Nephron progenitor cell (in vitro differentiated cells): ENCODE measurements at regions not wholly inside any gene's neighbourhood (a gene's known extent, or its start where the extent isn't known, plus 50 kb on each side); places are given as distances from the start of the nearest gene placed in this dataset.

Experiments
- DNase-seq: peaks from one replicate; pipeline ENCODE4 v3.0.0; 2021
- H3K27ac Mint-ChIP-seq: 2 replicates; pipeline ENCODE4 v1.8.0; 2021; ENCODE audit warnings: mild to moderate bottlenecking, moderate library complexity, mixed read lengths
- H3K27me3 Mint-ChIP-seq: 2 replicates; pipeline ENCODE4 v1.8.0; 2021; ENCODE audit warnings: mild to moderate bottlenecking, low read depth, mixed read lengths; ENCODE audit not compliant: poor library complexity
- H3K36me3 Mint-ChIP-seq: 2 replicates; pipeline ENCODE4 v1.8.0; 2021; ENCODE audit warnings: low read depth, mixed read lengths
- H3K4me1 Mint-ChIP-seq: 2 replicates; pipeline ENCODE4 v1.8.0; 2021; ENCODE audit warnings: mixed read lengths
- H3K4me3 Mint-ChIP-seq: 2 replicates; pipeline ENCODE4 v1.8.0; 2021; ENCODE audit warnings: mild to moderate bottlenecking, moderate library complexity, mixed read lengths
- H3K9me3 Mint-ChIP-seq: 2 replicates; pipeline ENCODE4 v1.8.0; 2021; ENCODE audit warnings: mild to moderate bottlenecking, moderate library complexity, mixed read lengths
- TF ChIP-seq, protein P1 (sequence below): fragments of 200-600 bp; sonication (generic); IDR thresholded peaks from 2 replicates; pipeline ENCODE4 v1.5.0; 2021; ENCODE audit warnings: antibody characterized with exemption

DNA sequence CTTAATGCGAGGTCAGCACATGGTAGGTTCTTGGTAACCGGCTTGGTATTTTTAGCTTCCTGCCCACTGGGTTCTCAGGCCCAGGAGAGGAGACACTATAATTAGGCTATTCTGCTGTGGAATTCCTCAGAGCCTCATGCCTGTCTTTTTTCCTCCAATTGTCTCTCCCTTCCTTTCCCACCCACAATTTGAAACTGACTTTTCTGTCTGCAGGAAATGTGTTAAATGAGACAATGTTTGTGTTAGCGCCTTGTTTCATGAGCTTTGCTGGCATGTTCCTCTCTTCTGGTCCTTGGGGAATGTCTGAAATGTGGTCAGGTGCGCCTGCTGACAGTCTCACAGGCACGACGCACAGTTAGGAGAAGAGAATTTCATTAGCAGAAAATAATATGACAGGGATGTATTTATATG lies 223.6 kb upstream of the CTNNB1 start:
- TF ChIP-seq, protein P1, sequence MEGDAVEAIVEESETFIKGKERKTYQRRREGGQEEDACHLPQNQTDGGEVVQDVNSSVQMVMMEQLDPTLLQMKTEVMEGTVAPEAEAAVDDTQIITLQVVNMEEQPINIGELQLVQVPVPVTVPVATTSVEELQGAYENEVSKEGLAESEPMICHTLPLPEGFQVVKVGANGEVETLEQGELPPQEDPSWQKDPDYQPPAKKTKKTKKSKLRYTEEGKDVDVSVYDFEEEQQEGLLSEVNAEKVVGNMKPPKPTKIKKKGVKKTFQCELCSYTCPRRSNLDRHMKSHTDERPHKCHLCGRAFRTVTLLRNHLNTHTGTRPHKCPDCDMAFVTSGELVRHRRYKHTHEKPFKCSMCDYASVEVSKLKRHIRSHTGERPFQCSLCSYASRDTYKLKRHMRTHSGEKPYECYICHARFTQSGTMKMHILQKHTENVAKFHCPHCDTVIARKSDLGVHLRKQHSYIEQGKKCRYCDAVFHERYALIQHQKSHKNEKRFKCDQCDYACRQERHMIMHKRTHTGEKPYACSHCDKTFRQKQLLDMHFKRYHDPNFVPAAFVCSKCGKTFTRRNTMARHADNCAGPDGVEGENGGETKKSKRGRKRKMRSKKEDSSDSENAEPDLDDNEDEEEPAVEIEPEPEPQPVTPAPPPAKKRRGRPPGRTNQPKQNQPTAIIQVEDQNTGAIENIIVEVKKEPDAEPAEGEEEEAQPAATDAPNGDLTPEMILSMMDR = no peak
- Mint-ChIP-seq H3K27ac (no peak overlapping the region), H3K4me1 (peaks cover 4% of the 10 kb centered on the region), H3K27me3 (no peaks in the 10 kb centered on the region), H3K36me3 (no peaks in the 10 kb centered on the region), H3K9me3 (no peaks in the 10 kb centered on the region), H3K4me3 (no peak overlapping the region)
- no peak for DNase-seq

DNA sequence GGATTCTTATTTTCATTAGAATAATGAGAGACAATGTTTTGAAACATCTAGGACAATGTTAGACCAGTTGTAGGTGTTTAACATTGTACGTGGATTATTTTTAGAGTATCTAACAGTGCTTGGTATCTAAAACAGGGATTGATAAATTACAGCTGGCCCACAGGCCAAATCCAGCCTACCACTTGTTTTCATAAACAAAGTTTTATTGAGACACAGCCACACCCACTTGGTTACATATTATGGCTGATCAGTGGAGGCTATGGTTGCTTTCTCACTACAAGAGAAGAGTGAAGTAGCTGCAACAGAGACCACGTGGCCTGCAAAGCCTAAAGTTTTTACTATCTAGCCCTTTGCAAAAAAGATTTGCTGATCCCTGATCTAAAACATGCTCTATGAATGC lies 223.1 kb upstream of the CTNNB1 start:
- Mint-ChIP-seq H3K36me3 (no peaks in the 10 kb centered on the region), H3K9me3 (no peaks in the 10 kb centered on the region), H3K4me3 (no peak overlapping the region), H3K27ac (no peak overlapping the region), H3K27me3 (no peaks in the 10 kb centered on the region), H3K4me1 (peaks cover 4% of the 10 kb centered on the region)
- DNase-seq = no peak
- TF ChIP-seq, protein P1 = no peak

DNA sequence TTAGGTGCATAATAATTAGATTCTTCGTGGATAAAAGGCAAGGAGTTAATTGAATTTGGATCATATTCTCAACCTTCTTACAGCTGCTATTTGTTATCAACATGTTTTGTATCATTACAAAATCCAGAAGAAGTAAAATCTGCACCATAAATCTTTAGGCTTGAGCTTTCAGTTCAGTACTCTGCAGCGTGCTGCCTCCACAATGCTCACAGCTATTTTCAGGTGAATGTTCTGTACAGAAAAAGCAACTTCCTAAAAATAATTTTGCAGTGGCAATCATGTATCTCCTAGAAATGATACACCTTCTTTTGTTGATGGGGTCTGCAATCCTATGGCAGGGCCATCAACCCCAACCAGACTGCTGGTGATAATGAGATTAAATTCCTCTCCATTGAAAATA lies 220.9 kb upstream of the CTNNB1 start:
- H3K27ac Mint-ChIP-seq = no peak overlapping the region
- no peaks in the 10 kb centered on the region for H3K9me3 Mint-ChIP-seq
- DNase-seq = no peak
- TF ChIP-seq, protein P1 = no peak
- no peaks in the 10 kb centered on the region for H3K27me3 Mint-ChIP-seq
- no peaks in the 10 kb centered on the region for H3K36me3 Mint-ChIP-seq
- H3K4me3 Mint-ChIP-seq = no peak overlapping the region
- H3K4me1 Mint-ChIP-seq = peaks cover 4% of the 10 kb centered on the region

DNA sequence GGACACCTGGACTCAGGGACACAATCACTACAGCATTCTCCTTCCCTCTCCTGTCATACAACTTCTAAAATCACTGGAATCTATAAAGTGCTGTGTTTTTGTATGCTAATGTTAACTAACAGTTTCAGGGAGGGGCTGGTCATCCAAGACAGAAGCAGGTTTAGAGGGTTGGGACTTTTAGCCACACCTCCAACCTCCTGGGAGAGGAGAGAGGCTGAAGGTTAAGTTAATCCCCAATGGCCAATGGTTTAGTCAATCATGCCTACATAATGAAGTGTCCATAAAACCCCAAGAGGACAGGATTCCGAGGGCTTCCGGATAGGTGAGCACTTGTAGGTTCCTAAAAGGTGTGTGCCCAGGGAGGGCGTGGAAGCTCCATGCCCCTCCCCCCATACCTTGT lies 219.3 kb upstream of the CTNNB1 start:
- no peaks in the 10 kb centered on the region for H3K9me3 Mint-ChIP-seq
- no peak overlapping the region for H3K27ac Mint-ChIP-seq
- TF ChIP-seq, protein P1 = no peak
- H3K4me3 Mint-ChIP-seq = no peak overlapping the region
- H3K36me3 Mint-ChIP-seq = no peaks in the 10 kb centered on the region
- peaks cover 4% of the 10 kb centered on the region for H3K4me1 Mint-ChIP-seq
- H3K27me3 Mint-ChIP-seq = no peaks in the 10 kb centered on the region
- DNase-seq = no peak

DNA sequence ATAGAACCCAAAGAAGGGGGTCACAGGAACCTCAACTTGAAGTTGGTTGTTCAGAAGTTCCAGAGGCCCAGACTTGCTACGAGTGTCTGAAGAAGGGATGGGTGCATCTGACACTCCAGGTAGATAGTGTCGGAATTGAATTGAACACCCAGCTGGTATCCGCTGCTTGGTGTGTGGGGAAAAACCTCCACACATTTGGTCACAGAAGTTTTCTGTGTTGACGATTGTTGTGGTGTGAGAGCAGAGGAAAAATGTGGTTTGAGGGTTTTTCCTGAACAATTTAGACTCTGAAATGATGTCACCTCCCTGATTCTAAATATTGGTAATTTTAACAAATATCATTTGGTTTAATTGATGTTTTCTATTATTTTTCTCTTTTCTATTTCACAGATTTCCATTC lies 218.8 kb upstream of the CTNNB1 start:
- DNase-seq = no peak
- TF ChIP-seq, protein P1 = no peak
- no peak overlapping the region for H3K4me3 Mint-ChIP-seq
- H3K27me3 Mint-ChIP-seq = no peaks in the 10 kb centered on the region
- H3K27ac Mint-ChIP-seq = no peak overlapping the region
- no peaks in the 10 kb centered on the region for H3K36me3 Mint-ChIP-seq
- peaks cover 4% of the 10 kb centered on the region for H3K4me1 Mint-ChIP-seq
- no peaks in the 10 kb centered on the region for H3K9me3 Mint-ChIP-seq

DNA sequence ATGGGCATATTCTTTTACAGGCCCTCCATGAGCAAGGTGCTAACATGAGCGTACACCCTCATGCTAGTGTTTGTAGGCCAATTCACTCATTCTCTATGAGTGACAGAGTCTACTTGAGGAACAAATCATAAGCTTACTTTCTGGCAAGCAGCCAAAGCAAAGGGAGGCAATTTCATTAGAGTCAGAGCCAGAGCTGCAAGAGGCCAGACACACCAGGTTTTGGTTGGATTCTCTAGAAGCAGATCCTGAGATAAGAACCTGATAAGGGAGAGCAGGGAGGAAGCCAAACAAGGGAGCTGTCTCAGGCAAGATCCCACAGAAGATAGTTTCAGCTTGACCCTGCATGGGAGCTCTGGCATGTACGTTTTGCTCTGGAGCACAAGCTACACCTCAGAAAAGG lies 214.1 kb upstream of the CTNNB1 start:
- TF ChIP-seq, protein P1 = no peak
- H3K36me3 Mint-ChIP-seq = no peaks in the 10 kb centered on the region
- H3K4me1 Mint-ChIP-seq = no peaks in the 10 kb centered on the region
- no peak overlapping the region for H3K27ac Mint-ChIP-seq
- no peak for DNase-seq
- no peaks in the 10 kb centered on the region for H3K9me3 Mint-ChIP-seq
- H3K27me3 Mint-ChIP-seq = peaks cover 3% of the 10 kb centered on the region
- H3K4me3 Mint-ChIP-seq = no peak overlapping the region
